Neural crest cell (in vitro differentiated cells): ENCODE measurements at regions not wholly inside any gene's neighbourhood (a gene's known extent, or its start where the extent isn't known, plus 50 kb on each side); places are given as distances from the start of the nearest gene placed in this dataset.
A peak's percentile ranks its signal among the peaks of the same experiment; 100 is the strongest.

Experiments
- DNase-seq: peaks from one replicate; pipeline ENCODE4 v3.0.0; 2021; ENCODE audit warnings: low read depth, mixed read lengths, low spot score
- H3K27ac Mint-ChIP-seq: one replicate; pipeline ENCODE4 v1.8.0; 2021; ENCODE audit warnings: mild to moderate bottlenecking, mixed read lengths; ENCODE audit not compliant: unreplicated experiment
- H3K27me3 Mint-ChIP-seq: 2 replicates; pipeline ENCODE4 v1.8.0; 2021; ENCODE audit warnings: low read depth, mild to moderate bottlenecking, mixed read lengths
- H3K36me3 Mint-ChIP-seq: 2 replicates; pipeline ENCODE4 v1.8.0; 2021; ENCODE audit warnings: low read depth, mild to moderate bottlenecking, mixed read lengths
- H3K4me1 Mint-ChIP-seq: 2 replicates; pipeline ENCODE4 v1.8.0; 2021; ENCODE audit warnings: mixed read lengths
- H3K4me3 Mint-ChIP-seq: one replicate; pipeline ENCODE4 v1.8.0; 2021; ENCODE audit warnings: mild to moderate bottlenecking, mixed read lengths
- H3K9me3 Mint-ChIP-seq: 2 replicates; pipeline ENCODE4 v1.8.0; 2021; ENCODE audit warnings: mixed read lengths
- TF ChIP-seq, protein P1 (sequence below): fragments of 200-600 bp; sonication (generic); conservative IDR thresholded peaks from 2 replicates; pipeline ENCODE4 v1.5.0; 2021; ENCODE audit warnings: antibody characterized with exemption, mild to moderate bottlenecking

- Mint-ChIP-seq H3K4me1 (peaks cover 19% of the 10 kb centered on the region), H3K9me3 (no peaks in the 10 kb centered on the region), H3K4me3 (no peak overlapping the region), H3K27ac (no peak overlapping the region), H3K36me3 (no peaks in the 10 kb centered on the region), H3K27me3 (no peaks in the 10 kb centered on the region)
- TF ChIP-seq, protein P1, sequence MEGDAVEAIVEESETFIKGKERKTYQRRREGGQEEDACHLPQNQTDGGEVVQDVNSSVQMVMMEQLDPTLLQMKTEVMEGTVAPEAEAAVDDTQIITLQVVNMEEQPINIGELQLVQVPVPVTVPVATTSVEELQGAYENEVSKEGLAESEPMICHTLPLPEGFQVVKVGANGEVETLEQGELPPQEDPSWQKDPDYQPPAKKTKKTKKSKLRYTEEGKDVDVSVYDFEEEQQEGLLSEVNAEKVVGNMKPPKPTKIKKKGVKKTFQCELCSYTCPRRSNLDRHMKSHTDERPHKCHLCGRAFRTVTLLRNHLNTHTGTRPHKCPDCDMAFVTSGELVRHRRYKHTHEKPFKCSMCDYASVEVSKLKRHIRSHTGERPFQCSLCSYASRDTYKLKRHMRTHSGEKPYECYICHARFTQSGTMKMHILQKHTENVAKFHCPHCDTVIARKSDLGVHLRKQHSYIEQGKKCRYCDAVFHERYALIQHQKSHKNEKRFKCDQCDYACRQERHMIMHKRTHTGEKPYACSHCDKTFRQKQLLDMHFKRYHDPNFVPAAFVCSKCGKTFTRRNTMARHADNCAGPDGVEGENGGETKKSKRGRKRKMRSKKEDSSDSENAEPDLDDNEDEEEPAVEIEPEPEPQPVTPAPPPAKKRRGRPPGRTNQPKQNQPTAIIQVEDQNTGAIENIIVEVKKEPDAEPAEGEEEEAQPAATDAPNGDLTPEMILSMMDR = no peak
- no peak for DNase-seq
Observed at GRCh38 chr18:67634631-67635338, 118.3 kb upstream of the DSEL start.

- TF ChIP-seq, protein P1 = no peak
- Mint-ChIP-seq H3K27ac (peak overlapping the region; percentile 60), H3K4me1 (peaks cover 19% of the 10 kb centered on the region), H3K36me3 (no peaks in the 10 kb centered on the region), H3K27me3 (no peaks in the 10 kb centered on the region), H3K4me3 (no peak overlapping the region), H3K9me3 (no peaks in the 10 kb centered on the region)
- DNase-seq = no peak
Observed at GRCh38 chr18:67633939-67634338, 117.4 kb upstream of the DSEL start.

GRCh38 chr18:67621906-67622305 is 105.4 kb upstream of the DSEL start:
- Mint-ChIP-seq H3K27me3 (no peaks in the 10 kb centered on the region), H3K9me3 (no peaks in the 10 kb centered on the region), H3K4me3 (no peak overlapping the region), H3K36me3 (no peaks in the 10 kb centered on the region), H3K27ac (no peak overlapping the region), H3K4me1 (no peaks in the 10 kb centered on the region)
- DNase-seq = no peak
- TF ChIP-seq, protein P1 = no peak

DNA sequence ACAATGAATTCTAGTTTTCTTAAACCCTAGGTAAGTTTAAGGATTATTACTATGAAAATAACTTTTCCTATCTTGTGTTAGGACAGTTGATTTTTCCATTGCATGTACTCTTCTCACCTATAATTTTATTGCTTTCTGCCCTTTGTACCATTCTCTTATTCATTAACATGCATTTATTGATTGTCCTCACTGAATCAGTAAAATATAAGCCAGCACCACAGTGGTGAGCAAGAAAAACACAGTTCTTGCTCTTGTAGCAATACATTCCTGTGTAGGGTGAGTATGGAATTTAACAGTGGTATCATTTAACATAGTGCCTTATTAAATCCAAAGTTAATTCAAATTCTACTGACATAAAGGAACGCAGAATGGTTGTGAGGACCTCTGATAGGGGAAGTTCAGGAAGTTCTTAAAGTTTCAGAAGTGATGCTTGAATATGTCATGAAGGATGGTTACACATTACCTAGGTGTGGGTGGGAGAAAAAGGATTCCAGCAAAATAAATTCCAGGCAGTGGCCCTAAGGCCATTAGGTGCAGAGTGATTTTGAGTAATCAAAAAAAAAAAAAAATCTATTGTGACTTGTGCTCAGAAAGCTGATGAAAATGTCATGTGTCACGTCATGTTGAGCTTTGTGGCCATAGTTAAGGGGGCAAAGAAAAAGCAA is 104.7 kb upstream of the DSEL start:
- no peak for DNase-seq
- no peaks in the 10 kb centered on the region for H3K4me1 Mint-ChIP-seq
- no peak overlapping the region for H3K27ac Mint-ChIP-seq
- no peak overlapping the region for H3K4me3 Mint-ChIP-seq
- no peaks in the 10 kb centered on the region for H3K36me3 Mint-ChIP-seq
- TF ChIP-seq, protein P1 = no peak
- H3K9me3 Mint-ChIP-seq = no peaks in the 10 kb centered on the region
- no peaks in the 10 kb centered on the region for H3K27me3 Mint-ChIP-seq

- DNase-seq = no peak
- Mint-ChIP-seq H3K27ac (no peak overlapping the region), H3K36me3 (no peaks in the 10 kb centered on the region), H3K4me1 (no peaks in the 10 kb centered on the region), H3K27me3 (no peaks in the 10 kb centered on the region), H3K4me3 (no peak overlapping the region), H3K9me3 (no peaks in the 10 kb centered on the region)
- TF ChIP-seq, protein P1 = no peak
Observed at GRCh38 chr18:67618061-67618460, 101.5 kb upstream of the DSEL start.
